Common myeloid progenitor, CD34-positive (primary cell): ENCODE measurements at regions not wholly inside any gene's neighbourhood (a gene's known extent, or its start where the extent isn't known, plus 50 kb on each side); places are given as distances from the start of the nearest gene placed in this dataset.
A peak's percentile ranks its signal among the peaks of the same experiment; 100 is the strongest.

Experiments used
- CTCF ChIA-PET: fragments of 350-600 bp; sonication (Branson Sonifier 250); formaldehyde crosslinking; loops from one replicate; lab custom pipeline; 2021; ENCODE audit warnings: antibody characterized with exemption; lab: Charles Lee
- POLR2A ChIA-PET: fragments of 350-600 bp; sonication (Branson Sonifier 250); formaldehyde crosslinking; loops from one replicate; lab custom pipeline; 2021; ENCODE audit warnings: antibody characterized with exemption; lab: Charles Lee
- DNase-seq, 3 donors: peaks; one replicate each; pipeline versions ENCODE4 v3.0.0 to v3.0.0-alpha.2; 2013
- H3K27ac ChIP-seq, 2 experiments: 1 replicate in 1 of 2; 2 replicates in 1 of 2; pipeline ENCODE4 v1.7.0; 2013; ENCODE audit warnings: inconsistent platforms in 2 of 2, low read length in 2 of 2, mild to moderate bottlenecking in 2 of 2, low read depth in 1 of 2, moderate library complexity in 1 of 2; ENCODE audit not compliant: severe bottlenecking in 2 of 2, insufficient read depth in 1 of 2, poor library complexity in 1 of 2
- H3K27me3 ChIP-seq, 5 experiments: replicated peaks in 2 of 5; 1 replicate in 3 of 5; 2 replicates in 2 of 5; pipeline versions ENCODE4 v1.6.1 to v1.7.0; 2013; ENCODE audit warnings: low read length in 4 of 5, mild to moderate bottlenecking in 2 of 5, moderate library complexity in 2 of 5, inconsistent platforms in 1 of 5; ENCODE audit not compliant: insufficient read depth in 5 of 5, control insufficient read depth in 4 of 5
- H3K36me3 ChIP-seq, 4 experiments: 1 replicate in 2 of 4; 2 replicates in 2 of 4; pipeline versions ENCODE4 v1.6.1 to v1.7.0; 2013; ENCODE audit warnings: low read length in 3 of 4, control low read depth in 1 of 4, mild to moderate bottlenecking in 1 of 4; ENCODE audit not compliant: control insufficient read depth in 4 of 4, insufficient read depth in 4 of 4
- H3K4me1 ChIP-seq, 4 experiments: 1 replicate in 3 of 4; 2 replicates in 1 of 4; pipeline versions ENCODE4 v1.6.1 to v1.7.1; 2013; ENCODE audit warnings: low read length in 3 of 4, mild to moderate bottlenecking in 3 of 4, control low read depth in 1 of 4, inconsistent platforms in 1 of 4, moderate library complexity in 1 of 4; ENCODE audit not compliant: control insufficient read depth in 4 of 4, insufficient read depth in 4 of 4; ENCODE audit errors: control extremely low read depth in 1 of 4
- H3K4me3 ChIP-seq, 7 experiments: 1 replicate in 4 of 7; 2 replicates in 3 of 7; pipeline versions ENCODE4 v1.5.1 to v1.7.0; 2013; ENCODE audit warnings: mild to moderate bottlenecking in 7 of 7, low read length in 6 of 7, moderate library complexity in 6 of 7, inconsistent platforms in 2 of 7, low read depth in 2 of 7, control low read depth in 1 of 7; ENCODE audit not compliant: insufficient read depth in 4 of 7, control insufficient read depth in 1 of 7; ENCODE audit errors: extremely low read depth in 1 of 7
- H3K9me3 ChIP-seq, 5 experiments: 1 replicate in 4 of 5; 2 replicates in 1 of 5; pipeline versions ENCODE4 v1.6.1 to v1.7.1; 2013; ENCODE audit warnings: low read length in 4 of 5, mild to moderate bottlenecking in 2 of 5, inconsistent platforms in 1 of 5, low read depth in 1 of 5, moderate library complexity in 1 of 5; ENCODE audit not compliant: control insufficient read depth in 4 of 5, insufficient read depth in 2 of 5; ENCODE audit errors: control extremely low read depth in 1 of 5
- WGBS: methylation state at CpG from one replicate; pipeline ENCODE4 v1.1.5; 2013; ENCODE audit not compliant: insufficient coverage; 5-methylcytosine and 5-hydroxymethylcytosine counted together

DNA sequence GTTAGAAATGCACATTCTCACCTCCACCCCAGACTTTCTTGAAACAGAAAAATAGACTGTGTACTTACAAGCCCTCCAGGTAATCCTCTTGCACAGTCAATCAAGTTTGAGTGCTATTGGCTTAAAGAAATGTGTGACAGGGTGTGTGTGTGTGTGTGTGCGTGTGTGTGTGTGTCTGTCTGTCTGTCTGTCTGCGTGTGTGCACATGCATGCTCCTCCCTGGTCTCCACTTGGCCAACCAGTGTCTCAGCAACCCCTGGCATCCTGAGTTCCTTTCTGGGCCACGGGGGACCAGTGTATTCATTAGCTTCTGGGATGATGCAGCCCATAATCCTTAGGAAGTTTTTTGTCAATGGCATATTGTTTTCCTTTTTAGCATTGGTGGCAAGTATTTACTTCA, 128.8 kb upstream of the IL12A start:
- Histone ChIP-seq H3K4me1 (peaks cover 23 to 94% (median 65%) of the 10 kb centered on the region in 4 experiments), H3K27ac (no peak overlapping the region)

DNA sequence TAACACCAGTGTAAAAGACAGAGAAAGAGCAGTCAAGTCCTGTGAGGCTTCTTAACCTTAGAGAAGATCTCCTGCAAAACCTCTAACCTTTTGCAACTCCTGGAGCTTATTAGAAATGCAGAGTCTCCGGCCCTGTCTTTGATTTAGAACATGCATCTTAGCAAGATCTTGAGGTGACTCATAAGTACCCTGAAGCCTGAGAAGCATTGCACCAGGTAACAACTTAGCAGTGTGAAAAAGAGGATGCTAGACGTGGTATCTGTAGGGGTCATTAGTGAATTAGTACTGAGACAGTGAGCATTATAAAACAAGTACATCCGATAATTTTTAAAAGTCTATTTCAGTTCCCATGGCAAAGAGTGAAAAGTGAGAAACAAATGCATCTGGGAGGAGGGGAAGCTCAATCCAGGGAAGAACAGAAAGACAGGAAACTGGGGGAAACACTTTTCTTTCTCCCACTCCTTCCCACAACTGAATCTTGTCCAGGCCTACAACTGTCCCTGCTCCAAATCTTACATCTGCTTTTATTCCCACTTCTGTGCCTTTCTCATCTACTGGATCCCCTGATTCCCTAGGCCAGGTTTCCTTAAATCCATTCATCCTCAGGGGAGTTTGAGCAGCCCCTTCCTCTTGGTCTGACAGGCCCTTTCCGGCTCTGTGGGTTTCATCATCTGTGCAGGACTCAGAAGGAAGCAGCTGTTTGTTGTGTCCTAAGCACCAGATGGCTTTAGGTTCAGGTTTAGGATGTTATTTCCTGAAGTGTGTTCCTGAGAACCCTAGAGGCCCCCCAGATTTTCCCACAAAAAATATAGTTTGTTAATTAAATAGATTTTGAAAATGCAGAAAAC, 128.1 kb upstream of the IL12A start:
- H3K4me3 ChIP-seq = peak overlapping the region in 2 of 7 experiments; percentile 31 to 39
- H3K36me3 ChIP-seq = peaks cover 0 to 6% (median 0%) of the 10 kb centered on the region in 4 experiments
- 85% methylated on average over 1 of the region's 4 CpGs for WGBS
- CTCF ChIA-PET = interaction anchor here (0.8 to 14.1 kb wide), 6 partner anchors 8 to 172 kb away, joined by 3 to 243 read pairs (median 4); partner anchors contain the start of gene SCHIP1
- H3K9me3 ChIP-seq = no peaks in the 10 kb centered on the region
- no peaks in the 10 kb centered on the region for H3K27me3 ChIP-seq
- H3K27ac ChIP-seq = peak overlapping the region in 1 of 2 experiments; percentile 74
- POLR2A ChIA-PET = interaction anchor here (0.5 kb wide), 1 partner anchor 534 kb away, joined by 4 read pairs; no protein-coding TSS in a partner anchor
- peaks cover 20 to 94% (median 63%) of the 10 kb centered on the region in 4 experiments for H3K4me1 ChIP-seq
- DNase-seq = peak in 2 of 3 donors; percentile 86 to 92

More for the DNA sequence above, 128.8 kb upstream of the IL12A start:
- peak in 1 of 3 donors; percentile 46 for DNase-seq
- Histone ChIP-seq H3K27me3 (no peaks in the 10 kb centered on the region), H3K9me3 (no peaks in the 10 kb centered on the region), H3K4me3 (no peak overlapping the region), H3K36me3 (peaks cover 0 to 6% (median 0%) of the 10 kb centered on the region in 4 experiments)
- WGBS = no CpG with 5 or more reads among the region's 3 CpGs
- POLR2A ChIA-PET = no interaction called here
- CTCF ChIA-PET = interaction anchor here (1.2 to 14.1 kb wide), 6 partner anchors 8 to 147 kb away, joined by 4 to 243 read pairs (median 6); partner anchors contain the start of gene SCHIP1

DNA sequence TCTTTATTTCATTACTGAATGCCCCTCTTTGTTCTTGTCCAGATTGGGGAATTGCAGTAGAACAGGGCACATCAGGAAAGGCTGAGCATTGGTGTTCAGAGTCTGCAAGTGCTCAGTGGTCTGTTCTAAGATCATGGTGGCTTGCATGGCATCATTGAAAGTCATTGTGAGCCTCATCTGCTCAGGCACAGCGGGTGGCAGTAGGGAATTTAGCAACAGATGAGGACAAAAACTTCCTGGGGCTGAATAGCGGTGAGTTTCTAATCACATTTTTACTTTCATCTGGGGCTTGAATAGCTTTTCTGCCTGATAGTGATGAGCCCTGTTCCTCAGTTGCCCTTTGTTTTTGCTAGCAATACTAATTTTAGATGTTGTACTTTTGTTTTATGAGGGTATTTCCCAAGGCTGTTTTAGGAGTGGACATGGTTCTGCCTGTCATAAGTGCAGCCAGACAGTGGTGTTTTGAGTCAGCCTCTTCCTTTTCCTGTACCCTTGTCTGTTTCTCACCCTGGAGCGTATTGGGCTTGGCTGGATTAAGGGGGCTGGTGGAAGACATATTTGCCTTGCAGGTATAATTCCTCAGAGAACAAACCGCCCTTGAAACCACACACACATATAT, 127.2 kb upstream of the IL12A start:
- CTCF ChIA-PET = interaction anchor here (1.0 to 14.1 kb wide), 5 partner anchors 23 to 32 kb away, joined by 3 to 243 read pairs (median 17); partner anchors contain the start of gene SCHIP1
- Histone ChIP-seq H3K27ac (peak overlapping the region in 1 of 2 experiments; percentile 74), H3K9me3 (no peaks in the 10 kb centered on the region), H3K4me3 (peak overlapping the region in 4 of 7 experiments; percentile 9 to 39 (median 20)), H3K27me3 (no peaks in the 10 kb centered on the region), H3K36me3 (peaks cover 0 to 9% (median 1%) of the 10 kb centered on the region in 4 experiments), H3K4me1 (peaks cover 16 to 93% (median 59%) of the 10 kb centered on the region in 4 experiments)
- DNase-seq = peak in 2 of 3 donors; percentile 65 to 66
- WGBS = 85% methylated on average over 2 of the region's 4 CpGs
- POLR2A ChIA-PET = interaction anchor here (0.5 kb wide), 1 partner anchor 533 kb away, joined by 4 read pairs; no protein-coding TSS in a partner anchor

DNA sequence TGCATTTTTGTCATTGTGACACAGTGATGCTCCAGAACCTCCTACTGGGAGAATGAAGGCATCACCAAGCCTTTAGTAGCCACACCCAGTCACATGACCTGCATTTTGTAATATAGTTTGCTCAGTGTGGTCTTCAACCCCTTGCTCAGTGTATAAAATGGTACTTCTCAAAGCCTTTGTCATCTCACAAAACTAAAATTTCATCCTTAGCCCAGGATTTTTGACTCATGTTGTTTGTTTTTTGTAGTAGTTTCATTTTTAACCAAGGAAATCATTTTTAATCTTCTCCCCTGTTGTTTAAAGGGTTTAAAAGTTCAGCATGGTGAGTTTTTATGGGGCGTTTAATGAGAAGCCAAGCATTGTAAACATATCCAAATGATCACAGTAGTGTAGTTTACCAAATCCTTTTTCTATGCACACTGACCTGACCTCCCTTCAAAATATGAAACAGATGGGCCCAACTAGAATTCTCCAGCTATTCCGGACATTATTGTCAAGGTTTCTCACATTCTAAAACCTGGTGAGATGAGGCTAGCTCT, 123.5 kb upstream of the IL12A start:
- no CpG with 5 or more reads among the region's 2 CpGs for WGBS
- H3K27me3 ChIP-seq = no peaks in the 10 kb centered on the region
- H3K4me3 ChIP-seq = peak overlapping the region in 1 of 7 experiments; percentile 17
- peaks cover 15 to 69% (median 34%) of the 10 kb centered on the region in 4 experiments for H3K4me1 ChIP-seq
- H3K9me3 ChIP-seq = peaks cover 0 to 5% (median 0%) of the 10 kb centered on the region in 5 experiments
- peaks cover 6 to 27% (median 16%) of the 10 kb centered on the region in 4 experiments for H3K36me3 ChIP-seq
- H3K27ac ChIP-seq = no peak overlapping the region
- ChIA-PET CTCF (interaction anchor here (0.7 to 6.8 kb wide), 15 partner anchors 8 to 140 kb away, joined by 3 to 48 read pairs (median 6); no protein-coding TSS in a partner anchor), POLR2A (no interaction called here)
- no peak for DNase-seq

DNA sequence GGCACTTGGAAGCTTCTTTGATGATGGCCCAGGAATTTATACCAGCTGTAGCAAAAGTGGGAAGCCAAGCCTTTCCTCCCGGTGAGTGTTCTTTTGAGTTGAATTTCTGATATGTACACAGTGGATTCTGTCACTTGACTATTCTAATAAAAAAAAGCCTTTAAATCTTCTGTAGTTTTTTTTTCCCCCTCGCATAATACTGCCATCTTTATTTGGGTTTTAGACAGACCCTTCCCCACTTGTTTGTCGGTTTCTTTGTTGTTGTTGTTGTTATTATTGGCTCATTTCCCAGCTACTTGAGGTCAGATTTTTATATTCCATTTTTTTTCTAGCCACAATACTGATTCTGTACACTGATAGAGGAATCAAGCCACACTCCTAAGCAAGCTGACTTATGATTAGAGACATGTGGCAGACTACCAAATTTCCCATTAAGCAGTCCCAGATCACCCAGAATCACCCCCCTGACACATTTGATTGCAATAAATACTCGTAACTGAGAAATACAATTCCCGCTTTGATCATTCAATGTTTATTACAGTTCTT, 122.4 kb upstream of the IL12A start:
- ChIA-PET CTCF (interaction anchor here (0.9 to 6.8 kb wide), 12 partner anchors 9 to 166 kb away, joined by 3 to 48 read pairs (median 4); no protein-coding TSS in a partner anchor), POLR2A (no interaction called here)
- Histone ChIP-seq H3K4me1 (peaks cover 5 to 57% (median 23%) of the 10 kb centered on the region in 4 experiments), H3K27me3 (no peaks in the 10 kb centered on the region), H3K27ac (peak overlapping the region in 1 of 2 experiments; percentile 20), H3K4me3 (no peak overlapping the region), H3K36me3 (peaks cover 6 to 27% (median 16%) of the 10 kb centered on the region in 4 experiments), H3K9me3 (peaks cover 0 to 6% (median 0%) of the 10 kb centered on the region in 5 experiments)
- WGBS = no CpG with 5 or more reads among the region's 5 CpGs
- DNase-seq = no peak

DNA sequence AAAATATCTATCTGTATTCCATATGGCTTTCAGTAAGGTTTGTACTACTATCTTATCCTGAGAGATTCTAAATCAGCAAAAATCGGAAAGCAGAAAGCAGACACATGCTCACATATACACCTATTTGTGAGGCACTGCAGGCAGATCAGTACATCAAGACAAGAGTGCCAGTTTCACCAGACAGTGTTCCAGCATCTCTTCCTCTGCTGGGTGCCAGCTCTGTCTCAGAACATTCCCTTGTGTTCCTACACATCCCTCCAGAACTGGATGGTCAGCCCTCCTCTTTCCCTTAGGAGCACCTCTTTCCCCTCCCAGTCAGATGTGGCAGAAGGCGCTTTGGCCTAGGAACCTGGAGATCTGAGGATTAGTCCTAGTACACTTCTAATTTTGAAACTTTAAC, 121.3 kb upstream of the IL12A start:
- WGBS = 83% methylated on average over 1 of the region's 2 CpGs
- no peak overlapping the region for H3K27ac ChIP-seq
- CTCF ChIA-PET = interaction anchor here (1.4 to 6.8 kb wide), 5 partner anchors 10 to 38 kb away, joined by 5 to 48 read pairs (median 10); no protein-coding TSS in a partner anchor
- no peak for DNase-seq
- POLR2A ChIA-PET = no interaction called here
- peaks cover 6 to 27% (median 16%) of the 10 kb centered on the region in 4 experiments for H3K36me3 ChIP-seq
- H3K4me1 ChIP-seq = peaks cover 0 to 57% (median 16%) of the 10 kb centered on the region in 4 experiments
- no peaks in the 10 kb centered on the region for H3K27me3 ChIP-seq
- H3K4me3 ChIP-seq = no peak overlapping the region
- H3K9me3 ChIP-seq = peaks cover 0 to 6% (median 0%) of the 10 kb centered on the region in 5 experiments
